GM12865 (cell line): ENCODE measurements at regions not wholly inside any gene's neighbourhood (a gene's known extent, or its start where the extent isn't known, plus 50 kb on each side); places are given as distances from the start of the nearest gene placed in this dataset.

Source experiments
- DNase-seq: peaks from one replicate; pipeline ENCODE4 v3.0.0; 2010; ENCODE audit warnings: low read depth
- H3K4me3 ChIP-seq: 2 replicates; pipeline ENCODE4 v1.5.1; 2011; ENCODE audit warnings: mild to moderate bottlenecking, low read depth, low read length, control low read depth
- CTCF ChIP-seq: IDR thresholded peaks from 2 replicates; pipeline ENCODE4 v1.5.1; 2011; ENCODE audit warnings: low read length, control low read depth, low read depth, inconsistent platforms; ENCODE audit not compliant: insufficient read depth; ENCODE audit errors: missing control alignments

- H3K4me3 ChIP-seq: no peak overlapping the region
- DNase-seq: no peak
- no peak for TF ChIP-seq CTCF
Observed at GRCh38 chrX:75673468-75673867, 111.6 kb downstream of the MAGEE2 start.

- DNase-seq: no peak
- H3K4me3 ChIP-seq: no peak overlapping the region
- no peak for TF ChIP-seq CTCF
Observed at GRCh38 chrX:75655627-75656026, 129.4 kb downstream of the MAGEE2 start.

GRCh38 chrX:75649829-75650228 is 127.0 kb upstream of the ZDHHC15 start:
- no peak for TF ChIP-seq CTCF
- DNase-seq: no peak

GRCh38 chrX:75648803-75649588 is 126.2 kb upstream of the ZDHHC15 start:
- DNase-seq: no peak
- no peak for TF ChIP-seq CTCF
- H3K4me3 ChIP-seq: no peak overlapping the region

More at GRCh38 chrX:75649829-75650228, 127.0 kb upstream of the ZDHHC15 start:
- no peak overlapping the region for H3K4me3 ChIP-seq

- peak; percentile 0 for DNase-seq
- TF ChIP-seq CTCF: no peak
- H3K4me3 ChIP-seq: no peak overlapping the region
Observed at GRCh38 chrX:75642811-75643361, 120.0 kb upstream of the ZDHHC15 start.

GRCh38 chrX:75638332-75638731 is 115.5 kb upstream of the ZDHHC15 start:
- no peak for TF ChIP-seq CTCF
- H3K4me3 ChIP-seq: no peak overlapping the region
- no peak for DNase-seq
